GM06990 (cell line): ENCODE measurements at regions not wholly inside any gene's neighbourhood (a gene's known extent, or its start where the extent isn't known, plus 50 kb on each side); places are given as distances from the start of the nearest gene placed in this dataset.
"Not testable (repeated sequence)": the region's sequence is repeated elsewhere in the genome, so short reads cannot be mapped to it uniquely, and the experiment has no call there.

Experiments used
- DNase-seq: peaks from one replicate; pipeline ENCODE4 v3.0.0-alpha.2; 2011; ENCODE audit not compliant: insufficient read length; ENCODE audit errors: extremely low read depth
- H3K27me3 ChIP-seq: replicated peaks from 2 replicates; pipeline ENCODE4 v1.6.0; 2011; ENCODE audit warnings: low read length; ENCODE audit not compliant: control insufficient read depth, insufficient read depth
- H3K36me3 ChIP-seq: 2 replicates; pipeline ENCODE4 v1.5.1; 2011; ENCODE audit warnings: low read length; ENCODE audit not compliant: control insufficient read depth, insufficient read depth
- H3K4me3 ChIP-seq: replicated peaks from 2 replicates; pipeline ENCODE4 v1.5.1; 2011; ENCODE audit warnings: low read depth, mild to moderate bottlenecking, control low read depth, low read length
- TF ChIP-seq, protein P1 (sequence below): IDR thresholded peaks from 2 replicates; pipeline ENCODE4 v1.5.1; 2011; ENCODE audit warnings: low read length, control low read depth, mild to moderate bottlenecking, inconsistent platforms; ENCODE audit not compliant: insufficient read depth, poor library complexity, severe bottlenecking

- H3K4me3 ChIP-seq, H3K27me3 ChIP-seq, DNase-seq, H3K36me3 ChIP-seq: not testable (repeated sequence)
Measured at GRCh38 chr11:3583476-3583875, 58.3 kb downstream of the ART5 start.

DNA sequence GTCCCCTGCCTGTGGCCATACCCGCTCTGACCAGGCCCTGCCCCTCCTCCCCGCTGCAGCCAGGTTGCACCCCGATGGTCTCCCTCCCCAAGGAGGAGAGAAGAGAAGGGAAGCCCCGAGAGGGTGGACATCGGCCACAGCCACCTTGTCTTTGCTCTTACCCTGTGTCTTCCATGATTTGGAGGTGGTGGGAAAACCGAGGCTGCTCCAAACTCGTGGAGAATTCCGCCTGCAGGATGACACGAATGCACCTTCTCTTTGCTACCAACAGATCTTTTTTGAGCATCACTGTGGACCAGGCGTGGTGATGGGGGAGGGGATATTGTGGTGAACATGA lies 60.4 kb downstream of the ART5 start:
- not testable (repeated sequence) for H3K36me3 ChIP-seq, H3K4me3 ChIP-seq, H3K27me3 ChIP-seq
- peak; percentile 29 for DNase-seq

DNA sequence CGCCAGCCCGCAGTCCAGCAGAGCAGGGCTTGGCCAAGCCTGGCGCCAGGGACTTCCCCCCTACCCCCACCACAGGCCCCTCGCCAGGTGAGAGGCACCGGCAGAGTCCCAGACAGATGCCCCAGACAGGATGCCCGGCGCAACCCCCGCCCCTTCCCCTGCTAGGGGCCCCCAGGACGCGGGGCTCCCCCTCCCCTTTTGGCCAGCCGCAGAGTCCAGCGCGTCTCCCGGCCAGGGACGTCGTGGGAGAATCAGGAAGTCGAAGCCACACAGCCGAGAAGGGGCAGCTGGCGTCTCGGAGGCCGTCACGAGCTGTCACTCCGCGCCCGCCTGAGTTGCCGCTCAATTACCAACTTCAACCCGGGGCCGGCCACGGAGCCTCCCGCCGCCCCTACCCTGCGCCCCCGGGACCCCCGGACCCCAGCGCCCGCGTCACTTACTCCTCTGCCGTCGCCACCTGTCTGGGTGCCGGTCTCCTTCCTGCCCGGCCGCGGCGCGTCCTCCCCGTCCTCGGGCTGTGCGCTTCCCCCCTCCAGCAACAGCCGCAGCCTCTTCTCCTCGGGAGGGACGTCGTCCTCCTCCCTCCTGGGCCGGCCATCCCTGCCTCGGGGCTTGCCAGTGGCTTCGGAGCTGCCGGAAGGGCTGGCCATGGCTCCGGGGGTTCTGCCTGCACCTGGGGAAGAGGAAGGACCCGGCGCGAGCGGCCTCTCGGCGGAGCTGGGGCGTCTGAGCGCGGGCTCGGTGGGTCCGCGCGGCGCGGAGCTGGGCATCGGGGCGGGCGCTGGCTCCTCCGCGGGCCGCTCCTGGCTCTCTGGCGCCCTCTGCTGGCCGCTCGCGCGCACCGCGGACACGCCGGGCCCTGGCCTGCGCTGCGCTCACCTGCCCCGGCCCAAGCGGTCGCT lies 61.1 kb downstream of the ART5 start:
- not testable (repeated sequence) for H3K36me3 ChIP-seq, H3K27me3 ChIP-seq, DNase-seq
- peak overlapping the region; percentile 6; the same call in 1 of the 2 replicates for H3K4me3 ChIP-seq

GRCh38 chr11:3579600-3580459 lies 62.0 kb downstream of the ART5 start:
- not testable (repeated sequence) for H3K27me3 ChIP-seq, DNase-seq

GRCh38 chr11:3576066-3576604 lies 65.7 kb downstream of the ART5 start:
- not testable (repeated sequence) for H3K36me3 ChIP-seq, DNase-seq, H3K4me3 ChIP-seq, H3K27me3 ChIP-seq

More at GRCh38 chr11:3579600-3580459, 62.0 kb downstream of the ART5 start:
- not testable (repeated sequence) for H3K4me3 ChIP-seq, H3K36me3 ChIP-seq

GRCh38 chr11:3572976-3573647 lies 68.7 kb downstream of the ART5 start:
- not testable (repeated sequence) for H3K4me3 ChIP-seq, H3K27me3 ChIP-seq, H3K36me3 ChIP-seq, DNase-seq

- not testable (repeated sequence) for H3K36me3 ChIP-seq, H3K4me3 ChIP-seq, H3K27me3 ChIP-seq, DNase-seq
Measured at GRCh38 chr11:3571752-3572151, 70.0 kb downstream of the ART5 start.

GRCh38 chr11:3565838-3566237 lies 76.0 kb downstream of the ART5 start:
- not testable (repeated sequence) for H3K4me3 ChIP-seq, DNase-seq, H3K36me3 ChIP-seq, H3K27me3 ChIP-seq

DNA sequence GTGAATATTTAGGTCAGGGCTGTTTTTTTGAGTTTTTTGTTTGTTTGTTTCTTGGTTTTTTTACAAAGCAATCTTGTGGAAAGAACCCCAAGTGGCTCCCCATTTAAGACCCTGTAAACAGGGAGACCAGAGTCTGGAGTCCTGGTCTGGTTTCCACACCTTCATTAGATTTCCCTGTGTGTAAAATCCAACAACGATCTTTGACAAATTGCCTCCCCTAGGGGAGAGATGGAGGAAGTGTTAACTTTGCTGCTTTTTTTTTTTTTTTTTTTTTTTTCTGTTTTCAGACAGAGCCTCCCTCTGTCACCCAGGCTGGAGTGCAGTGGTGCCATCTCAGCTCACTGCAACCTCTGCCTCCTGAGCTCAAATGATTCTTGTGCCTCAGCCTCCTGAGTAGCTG lies 77.4 kb downstream of the ART5 start:
- not testable (repeated sequence) for H3K4me3 ChIP-seq, DNase-seq, H3K27me3 ChIP-seq, H3K36me3 ChIP-seq
- TF ChIP-seq, protein P1, sequence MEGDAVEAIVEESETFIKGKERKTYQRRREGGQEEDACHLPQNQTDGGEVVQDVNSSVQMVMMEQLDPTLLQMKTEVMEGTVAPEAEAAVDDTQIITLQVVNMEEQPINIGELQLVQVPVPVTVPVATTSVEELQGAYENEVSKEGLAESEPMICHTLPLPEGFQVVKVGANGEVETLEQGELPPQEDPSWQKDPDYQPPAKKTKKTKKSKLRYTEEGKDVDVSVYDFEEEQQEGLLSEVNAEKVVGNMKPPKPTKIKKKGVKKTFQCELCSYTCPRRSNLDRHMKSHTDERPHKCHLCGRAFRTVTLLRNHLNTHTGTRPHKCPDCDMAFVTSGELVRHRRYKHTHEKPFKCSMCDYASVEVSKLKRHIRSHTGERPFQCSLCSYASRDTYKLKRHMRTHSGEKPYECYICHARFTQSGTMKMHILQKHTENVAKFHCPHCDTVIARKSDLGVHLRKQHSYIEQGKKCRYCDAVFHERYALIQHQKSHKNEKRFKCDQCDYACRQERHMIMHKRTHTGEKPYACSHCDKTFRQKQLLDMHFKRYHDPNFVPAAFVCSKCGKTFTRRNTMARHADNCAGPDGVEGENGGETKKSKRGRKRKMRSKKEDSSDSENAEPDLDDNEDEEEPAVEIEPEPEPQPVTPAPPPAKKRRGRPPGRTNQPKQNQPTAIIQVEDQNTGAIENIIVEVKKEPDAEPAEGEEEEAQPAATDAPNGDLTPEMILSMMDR, result peak; percentile 15

DNA sequence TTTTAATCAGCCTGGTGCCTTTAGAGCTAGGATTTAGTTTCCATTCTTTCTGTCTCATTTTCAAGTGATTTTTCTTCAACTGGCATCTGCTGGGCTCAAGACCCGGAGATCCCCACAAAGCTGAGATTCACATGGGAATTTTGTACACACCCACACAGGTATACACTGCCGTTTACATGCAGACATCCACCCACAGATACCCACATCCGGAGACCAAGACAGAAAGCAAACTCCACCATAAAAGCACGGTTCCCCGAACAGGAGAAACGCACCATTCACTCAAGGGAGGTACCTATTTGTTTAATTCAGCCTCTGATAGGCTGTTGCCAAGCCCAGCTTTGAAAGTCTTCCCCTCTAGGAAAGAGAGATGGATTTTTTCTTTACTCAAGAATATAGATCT lies 87.2 kb downstream of the ART5 start:
- not testable (repeated sequence) for H3K27me3 ChIP-seq

DNA sequence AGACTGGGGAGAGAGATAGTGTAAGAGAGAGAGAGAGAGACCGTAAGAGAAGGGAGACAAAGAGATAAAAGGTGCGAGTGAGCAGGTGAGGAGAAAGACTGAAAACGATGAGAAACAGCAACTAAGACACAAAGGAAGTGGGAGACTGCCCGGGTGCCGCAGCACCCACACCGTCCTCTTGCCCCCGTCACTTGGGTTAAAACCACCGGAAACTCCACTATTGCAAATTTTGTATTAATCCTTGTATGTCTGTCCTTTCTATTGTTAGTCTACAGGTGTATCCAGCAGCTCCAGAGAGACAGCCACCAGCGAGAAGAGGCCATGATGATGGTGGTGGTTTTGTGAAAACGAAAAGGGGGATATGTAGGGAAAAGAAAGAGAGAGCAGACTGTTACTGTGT lies 96.8 kb downstream of the ART5 start:
- H3K4me3 ChIP-seq, H3K36me3 ChIP-seq, H3K27me3 ChIP-seq, DNase-seq: not testable (repeated sequence)

More for the DNA sequence above, 87.2 kb downstream of the ART5 start:
- DNase-seq, H3K4me3 ChIP-seq, H3K36me3 ChIP-seq: not testable (repeated sequence)

DNA sequence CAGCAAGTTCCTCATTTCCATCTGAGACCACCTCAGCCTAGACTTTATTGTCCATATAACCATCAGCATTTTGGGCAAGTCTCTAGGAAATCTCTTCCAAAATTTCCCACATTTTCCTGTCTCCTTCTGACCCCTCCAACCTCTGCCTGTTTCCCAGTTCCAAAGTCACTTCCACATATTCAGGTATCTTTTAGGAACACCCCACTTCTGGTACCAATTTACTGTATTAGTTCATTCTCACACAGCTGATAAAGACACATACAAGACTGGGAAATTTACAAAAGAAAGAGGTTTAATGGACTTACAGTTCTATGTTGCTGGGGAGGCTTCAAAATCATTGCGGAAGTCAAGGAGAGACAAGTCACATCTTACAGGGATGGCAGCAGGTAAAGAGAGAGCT lies 103.6 kb downstream of the ART5 start:
- not testable (repeated sequence) for H3K27me3 ChIP-seq, H3K4me3 ChIP-seq, H3K36me3 ChIP-seq, DNase-seq
